GM04503 (cell line): ENCODE measurements at regions not wholly inside any gene's neighbourhood (a gene's known extent, or its start where the extent isn't known, plus 50 kb on each side); places are given as distances from the start of the nearest gene placed in this dataset.

Experiments used
- DNase-seq: peaks from one replicate; pipeline ENCODE4 v3.0.0-alpha.2; 2012; ENCODE audit warnings: low read depth

- DNase-seq = no peak
These were observed 115.1 kb upstream of the DAP start for GRCh38 chr5:10876006-10876744.

- DNase-seq = no peak
These were observed 114.3 kb upstream of the DAP start for GRCh38 chr5:10875201-10875768.

GRCh38 chr5:10874541-10874940 is 113.5 kb upstream of the DAP start:
- no peak for DNase-seq

GRCh38 chr5:10870791-10871190 is 109.8 kb upstream of the DAP start:
- DNase-seq = no peak

- no peak for DNase-seq
These were observed 107.9 kb upstream of the DAP start for GRCh38 chr5:10868956-10869355.

GRCh38 chr5:10867389-10868303 is 106.6 kb upstream of the DAP start:
- DNase-seq = no peak

GRCh38 chr5:10866913-10867312 is 105.9 kb upstream of the DAP start:
- DNase-seq = no peak

GRCh38 chr5:10863763-10864383 is 102.8 kb upstream of the DAP start:
- no peak for DNase-seq

- no peak for DNase-seq
These were observed 101.1 kb upstream of the DAP start for GRCh38 chr5:10862085-10862484.

GRCh38 chr5:10861423-10861790 is 100.4 kb upstream of the DAP start:
- DNase-seq = no peak

GRCh38 chr5:10860645-10861422 is 99.8 kb upstream of the DAP start:
- no peak for DNase-seq

GRCh38 chr5:10860196-10860543 is 99.1 kb upstream of the DAP start:
- DNase-seq = no peak

- DNase-seq = no peak
These were observed 98.6 kb upstream of the DAP start for GRCh38 chr5:10859393-10860195.

- no peak for DNase-seq
These were observed 97.9 kb upstream of the DAP start for GRCh38 chr5:10858945-10859344.

GRCh38 chr5:10858307-10858706 is 97.3 kb upstream of the DAP start:
- no peak for DNase-seq

- no peak for DNase-seq
These were observed 96.3 kb upstream of the DAP start for GRCh38 chr5:10857338-10857733.

- DNase-seq = peak; percentile 27
These were observed 95.8 kb upstream of the DAP start for GRCh38 chr5:10856683-10857337.

- no peak for DNase-seq
These were observed 95.0 kb upstream of the DAP start for GRCh38 chr5:10856071-10856470.

- no peak for DNase-seq
These were observed 93.7 kb upstream of the DAP start for GRCh38 chr5:10854506-10855277.

GRCh38 chr5:10853154-10853553 is 92.1 kb upstream of the DAP start:
- DNase-seq = no peak
